ENCODE measurements at regions not wholly inside any gene's neighbourhood (a gene's known extent, or its start where the extent isn't known, plus 50 kb on each side); places are given as distances from the start of the nearest gene placed in this dataset.
A peak's percentile ranks its signal among the peaks of the same experiment; 100 is the strongest.
"Not testable (repeated sequence)": the region's sequence is repeated elsewhere in the genome, so short reads cannot be mapped to it uniquely, and the experiment has no call there.

DNA sequence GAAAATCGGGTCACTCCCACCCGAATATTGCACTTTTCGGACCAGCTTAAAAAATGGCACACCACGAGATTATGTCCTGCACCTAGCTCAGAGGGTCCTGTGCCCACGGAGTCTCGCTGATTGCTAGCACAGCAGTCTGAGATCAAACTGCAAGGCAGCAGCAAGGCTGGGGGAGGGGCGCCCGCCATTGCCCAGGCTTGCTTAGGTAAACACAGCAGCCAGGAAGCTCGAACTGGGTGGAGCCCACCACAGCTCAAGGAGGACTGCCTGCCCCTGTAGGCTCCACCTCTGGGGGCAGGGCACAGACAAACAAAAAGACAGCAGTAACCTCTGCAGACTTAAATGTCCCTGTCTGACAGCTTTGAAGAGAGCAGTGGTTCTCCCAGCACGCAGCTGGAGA is 405.3 kb downstream of the PTH2R start:
- DNase-seq, result not testable (repeated sequence)

GRCh38 chr2:208819190-208819589 is 412.6 kb downstream of the PTH2R start:
- no peak for DNase-seq

- no peak for DNase-seq
Observed at GRCh38 chr2:208820014-208820688, 413.6 kb downstream of the PTH2R start.

DNA sequence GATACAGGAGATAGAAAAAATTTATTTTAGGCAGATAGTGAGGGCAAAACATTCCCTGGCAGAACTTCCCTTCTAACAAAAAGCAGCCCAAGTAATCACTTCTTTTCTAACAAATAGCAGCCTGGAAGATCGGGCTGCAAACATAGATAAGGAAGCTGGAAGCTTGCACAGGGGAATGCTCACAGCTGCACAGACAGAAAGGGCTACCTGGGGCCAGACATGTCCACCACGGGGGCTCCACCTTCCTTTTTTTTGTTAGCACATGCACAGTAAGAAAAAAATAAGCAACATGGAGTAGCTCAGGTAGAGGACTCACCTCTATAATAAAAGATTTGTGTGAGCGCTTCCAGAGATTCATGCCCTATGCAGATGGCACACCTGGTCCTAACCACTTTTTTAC is 420.5 kb downstream of the PTH2R start:
- DNase-seq, result no peak

GRCh38 chr2:208827549-208828221 is 421.1 kb downstream of the PTH2R start:
- no peak for DNase-seq

DNA sequence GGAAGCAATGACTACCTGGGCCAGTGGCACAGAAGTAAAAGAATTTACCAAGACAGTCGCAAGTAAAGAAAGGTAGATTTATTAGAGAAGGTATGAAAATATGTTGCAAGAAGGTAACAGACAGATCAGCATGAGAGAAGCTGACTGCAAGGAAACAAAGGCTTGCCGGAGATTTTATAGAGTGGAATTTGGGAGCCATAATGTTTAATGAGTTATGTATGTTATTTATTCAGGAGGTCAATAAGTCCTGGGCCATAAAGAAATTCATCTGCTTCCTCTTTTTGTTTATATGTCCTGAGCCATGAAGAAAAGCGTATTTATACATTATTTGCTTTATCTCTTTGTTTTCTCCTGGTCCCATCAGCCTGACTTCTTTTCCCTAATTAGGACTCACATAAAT is 423.6 kb downstream of the PTH2R start:
- no peak for DNase-seq

DNA sequence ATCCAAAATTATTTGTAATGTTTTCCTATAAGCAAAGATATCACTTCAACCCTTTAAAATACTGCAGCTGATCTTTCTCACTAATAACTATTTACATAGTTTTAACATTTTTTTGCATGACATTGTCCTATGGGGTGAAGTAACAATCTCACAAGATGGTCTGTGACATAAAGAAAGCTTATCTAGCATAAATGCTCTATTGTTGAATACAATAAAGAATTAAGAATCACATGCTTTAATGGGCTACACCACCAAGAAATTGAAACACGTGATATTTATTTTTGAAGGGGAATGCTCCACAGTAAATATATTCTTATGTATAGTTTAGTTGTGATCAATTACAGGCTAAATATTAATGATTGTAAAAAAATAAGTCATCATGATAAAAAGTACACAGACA is 441.1 kb downstream of the PTH2R start:
- no peak for DNase-seq

DNA sequence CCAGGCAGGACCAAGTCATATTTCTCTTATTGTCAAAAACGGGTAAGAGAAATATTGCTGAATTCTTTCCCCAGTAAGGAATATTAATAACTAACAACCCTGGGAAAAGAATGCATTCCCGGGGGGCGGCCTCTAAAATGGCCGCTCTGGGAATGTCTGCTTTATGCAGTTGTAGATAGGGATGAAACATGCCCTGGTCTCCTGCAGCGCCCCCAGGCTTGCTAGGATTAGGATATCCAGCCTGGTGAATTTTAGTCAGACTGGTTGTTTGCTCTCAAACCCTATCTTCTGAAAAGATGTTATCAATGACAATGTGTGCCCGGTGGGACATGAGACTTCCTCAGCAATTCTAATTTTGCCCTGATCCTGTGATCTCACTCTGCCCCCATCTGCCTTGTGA is 448.1 kb downstream of the PTH2R start:
- no peak for DNase-seq

DNA sequence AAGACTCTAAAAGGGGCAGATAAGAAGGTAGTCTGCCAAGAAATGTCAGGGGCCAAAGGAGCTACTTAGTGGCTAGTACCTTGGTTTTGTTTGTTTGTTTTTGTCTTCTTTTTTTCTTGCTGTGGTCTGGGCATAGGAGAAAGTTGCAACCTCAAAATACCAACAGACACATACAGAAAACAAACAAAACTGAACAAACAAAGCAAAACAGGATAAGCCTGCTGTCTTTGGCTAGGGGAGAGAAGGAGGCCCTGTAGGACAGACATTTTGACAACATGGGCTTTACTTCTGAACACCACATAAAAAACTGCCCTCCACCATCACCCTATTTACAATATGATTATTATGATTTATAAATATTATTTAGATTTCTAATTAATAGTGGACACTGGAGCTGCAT is 460.8 kb downstream of the PTH2R start:
- DNase-seq, result no peak

GRCh38 chr2:208872591-208872990 is 466.0 kb downstream of the PTH2R start:
- DNase-seq, result no peak

- no peak for DNase-seq
Observed at GRCh38 chr2:208879666-208880065, 473.1 kb downstream of the PTH2R start.

DNA sequence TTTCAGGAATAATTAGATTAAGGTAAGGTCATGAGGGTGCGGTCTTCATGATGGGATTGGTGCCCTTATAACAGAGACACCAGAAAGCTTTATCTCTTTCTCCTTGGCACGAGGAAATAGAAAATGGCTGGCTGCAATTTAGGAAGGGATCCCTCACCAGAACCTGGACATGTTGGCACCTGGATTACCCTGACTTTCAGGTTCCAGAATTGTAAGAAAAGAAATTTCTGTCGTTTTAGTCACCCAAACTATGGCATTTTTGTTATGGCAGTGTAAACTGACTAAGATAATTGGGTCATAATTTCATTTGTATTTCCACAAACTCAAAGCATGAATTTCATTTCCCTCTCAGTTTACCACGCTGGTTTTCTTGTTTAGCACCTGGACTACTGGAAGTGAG is 473.6 kb downstream of the PTH2R start:
- no peak for DNase-seq

DNA sequence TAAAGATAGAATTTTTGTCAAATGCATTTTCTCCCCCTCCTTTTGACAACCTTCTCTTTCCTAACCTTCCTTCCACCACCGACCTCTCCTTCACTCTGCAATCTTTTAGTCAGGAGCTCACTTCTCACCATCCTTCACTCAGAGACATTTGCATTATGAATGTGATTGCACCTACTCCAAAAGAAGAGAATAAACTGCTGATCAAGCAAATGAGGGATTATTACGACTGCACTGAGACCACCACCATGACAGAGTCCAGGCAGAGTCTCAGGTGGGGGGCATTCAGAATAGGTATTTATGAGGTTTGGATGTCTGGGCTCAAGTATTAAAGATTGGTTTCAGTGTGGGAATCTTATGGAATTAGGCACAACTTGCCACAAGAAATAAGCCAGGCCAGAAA is 483.9 kb downstream of the PTH2R start:
- DNase-seq, result no peak

DNA sequence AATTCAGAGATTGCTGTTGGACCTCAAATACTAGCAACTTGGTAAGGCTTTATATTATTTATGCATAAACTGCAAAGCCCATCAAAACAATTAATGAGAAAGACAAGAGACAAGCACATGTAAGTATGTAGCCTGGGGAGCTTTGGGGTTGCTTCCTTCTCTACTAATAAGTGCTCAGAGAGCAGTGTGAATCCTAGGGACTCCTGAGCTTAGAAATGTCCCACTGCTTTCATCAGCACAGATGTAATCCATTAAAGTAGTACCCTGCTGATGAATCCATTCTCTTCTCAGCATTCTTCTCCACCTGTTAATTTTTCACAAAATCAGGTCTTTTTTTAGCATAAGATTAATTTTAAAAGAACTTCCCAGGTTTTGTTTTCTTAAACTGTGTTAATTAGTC is 485.6 kb downstream of the PTH2R start:
- no peak for DNase-seq

GRCh38 chr2:208906330-208906729 is 499.7 kb downstream of the PTH2R start:
- DNase-seq, result no peak

- DNase-seq, result no peak
Observed at GRCh38 chr2:208915401-208915800, 508.4 kb upstream of the MAP2 start.

DNA sequence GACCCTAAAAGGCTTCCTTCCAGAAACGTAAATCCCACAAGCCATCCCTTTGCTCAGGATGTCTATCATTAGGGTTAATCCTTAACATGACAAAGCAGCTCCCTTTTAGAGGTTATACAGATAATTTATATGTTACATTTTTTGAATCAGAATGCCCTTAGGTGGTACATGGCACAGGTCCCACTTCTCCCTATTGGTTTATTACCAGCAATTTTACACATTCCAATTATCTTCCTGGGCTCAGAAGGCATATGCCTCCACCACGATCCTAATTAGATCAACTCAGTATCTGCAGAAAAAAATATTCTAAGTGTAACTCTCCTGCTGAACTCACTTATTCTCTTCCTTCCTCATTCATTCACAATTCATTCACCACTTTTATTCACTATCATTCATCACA is 507.0 kb upstream of the MAP2 start:
- no peak for DNase-seq

DNA sequence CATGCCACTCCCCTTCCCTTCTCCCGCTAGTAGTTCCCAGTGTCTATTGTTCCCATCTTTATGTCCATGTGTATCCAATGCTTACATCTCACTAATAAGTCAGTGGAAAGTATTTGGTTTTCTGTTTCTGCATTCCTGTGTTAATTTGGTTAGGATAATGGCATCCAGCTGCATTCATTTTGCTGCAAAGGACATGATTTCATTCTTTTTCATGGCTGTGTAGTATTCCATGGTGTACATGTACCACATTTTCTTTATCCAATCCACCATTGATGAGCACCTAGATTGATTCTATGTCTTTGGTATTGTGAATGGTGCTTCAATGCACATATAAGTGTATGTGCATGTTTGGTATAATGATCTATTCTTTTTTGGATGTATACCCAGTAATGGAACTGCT is 502.5 kb upstream of the MAP2 start:
- not testable (repeated sequence) for DNase-seq

GRCh38 chr2:208927867-208928266 is 496.0 kb upstream of the MAP2 start:
- DNase-seq, result no peak

DNA sequence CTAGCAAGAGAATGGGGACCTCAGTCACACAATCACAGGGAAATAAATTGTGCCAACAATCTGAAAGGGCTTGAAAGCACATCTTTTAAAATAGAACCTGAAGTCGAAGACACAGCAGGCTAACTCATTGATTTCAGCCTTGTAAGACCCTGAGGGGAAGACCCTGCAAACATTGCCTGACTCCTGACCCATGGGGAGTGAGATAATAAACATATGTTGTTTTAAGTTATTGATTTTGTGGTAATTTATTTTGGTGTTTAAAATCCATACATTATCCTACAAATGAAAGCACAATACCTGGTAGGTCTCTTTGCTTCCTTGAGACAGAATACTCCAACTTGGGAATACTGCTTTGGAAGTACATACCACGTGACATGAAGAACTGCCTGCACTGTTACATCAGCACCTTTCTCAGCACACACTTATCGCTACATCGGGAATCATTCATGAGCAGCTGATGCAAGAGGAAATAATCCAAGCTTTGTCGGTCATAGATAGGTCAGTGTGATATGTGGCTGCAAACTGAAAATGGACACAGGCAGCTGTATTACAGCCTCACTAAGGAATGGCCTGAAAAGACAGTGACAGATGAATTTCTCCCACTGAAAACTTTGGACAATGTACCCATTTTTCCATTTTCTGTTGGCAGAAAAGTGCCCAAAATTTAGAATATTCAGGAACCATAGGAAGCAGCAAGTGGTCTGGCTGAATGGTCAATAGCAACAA is 494.5 kb upstream of the MAP2 start:
- DNase-seq, result no peak

DNA sequence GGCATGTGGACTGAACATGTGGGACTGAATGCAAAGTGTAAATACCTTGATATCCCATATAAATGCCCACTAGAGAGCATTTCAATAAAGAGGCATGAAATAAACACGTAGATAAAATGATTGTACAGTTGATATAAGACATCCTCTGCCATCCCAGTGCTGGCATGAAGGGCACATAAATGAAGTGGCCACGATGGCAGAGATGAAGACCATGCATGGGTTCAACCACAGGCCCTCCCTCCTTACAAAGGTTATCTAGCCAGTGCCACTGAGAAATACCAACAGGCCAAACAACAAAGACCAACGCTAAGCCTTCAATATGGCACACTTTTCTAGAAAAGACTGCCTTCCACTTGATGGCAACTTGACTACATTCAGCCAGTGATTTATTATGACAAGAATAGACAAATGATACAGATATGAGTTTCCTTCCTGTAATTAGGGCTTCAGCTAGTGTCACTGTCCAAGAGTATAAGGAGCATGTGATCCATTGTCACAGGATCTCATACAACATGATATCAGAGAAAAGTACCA is 493.9 kb upstream of the MAP2 start:
- DNase-seq, result no peak

GRCh38 chr2:208935531-208935930 is 488.3 kb upstream of the MAP2 start:
- DNase-seq, result no peak

GRCh38 chr2:208937521-208937920 is 486.3 kb upstream of the MAP2 start:
- DNase-seq, result no peak

DNA sequence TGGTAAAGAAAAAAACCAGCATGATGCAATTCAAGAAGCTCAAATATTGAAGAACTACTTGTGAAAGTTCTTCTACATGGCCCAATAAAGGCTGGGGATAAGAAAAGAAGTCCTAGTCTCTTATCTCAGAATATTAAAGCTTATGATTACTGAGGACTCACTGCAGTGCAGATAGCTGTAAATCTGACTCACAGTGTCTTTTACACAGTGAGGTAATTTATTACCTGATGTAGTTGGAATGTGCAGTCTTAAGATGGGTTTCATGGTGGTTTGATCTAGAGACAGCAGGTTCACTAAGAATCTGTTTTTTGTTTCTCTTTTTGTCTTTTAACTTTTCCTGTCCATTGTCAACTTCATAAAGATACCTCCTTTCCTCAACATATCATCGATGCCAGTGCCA is 484.0 kb upstream of the MAP2 start:
- peak; percentile 22 for DNase-seq

All from NCI-H226 (cell line).